Caco-2 (cell line): ENCODE measurements at regions not wholly inside any gene's neighbourhood (a gene's known extent, or its start where the extent isn't known, plus 50 kb on each side); places are given as distances from the start of the nearest gene placed in this dataset.

Source experiments
- BruUV-seq: library from RNA; stranded (reverse); fragments of 400-500 nt; replicated peaks from 2 replicates; lab custom pipeline; 2021; lab: Mats Ljungman, UMichigan
- CTCF ChIA-PET: fragments of 300-600 bp; sonication (Branson Sonifier 250); formaldehyde crosslinking; loops from one replicate; lab custom pipeline; 2022; ENCODE audit warnings: antibody characterized with exemption; lab: Charles Lee
- POLR2A ChIA-PET: fragments of 300-600 bp; sonication (Branson Sonifier 250); formaldehyde crosslinking; loops from one replicate; lab custom pipeline; 2022; ENCODE audit warnings: antibody characterized with exemption; lab: Charles Lee
- DNase-seq, 2 experiments: peaks; one replicate each; pipeline versions ENCODE4 v3.0.0 to v3.0.0-alpha.2; 2020 to 2022
- H3K27me3 ChIP-seq: replicated peaks from 2 replicates; pipeline ENCODE4 v1.6.0; 2011; ENCODE audit warnings: low read length; ENCODE audit not compliant: control insufficient read depth, insufficient read depth
- H3K36me3 ChIP-seq: 2 replicates; pipeline ENCODE4 v1.5.1; 2011; ENCODE audit warnings: low read length; ENCODE audit not compliant: control insufficient read depth, insufficient read depth
- H3K4me1 ChIP-seq: fragments of 250-450 bp; sonication (Bioruptor Pico); 2 replicates; pipeline ENCODE4 v1.5.1; 2020; ENCODE audit warnings: mild to moderate bottlenecking
- H3K4me3 ChIP-seq: 2 replicates; pipeline ENCODE4 v1.5.1; 2011; ENCODE audit warnings: low read depth, mild to moderate bottlenecking, control low read depth, low read length
- H3K9me3 ChIP-seq: fragments of 250-450 bp; sonication (Bioruptor Pico); 2 replicates; pipeline ENCODE4 v1.5.1; 2020; ENCODE audit warnings: mild to moderate bottlenecking, moderate library complexity
- H3K27ac Mint-ChIP-seq: one replicate; pipeline ENCODE4 v1.8.0; 2022; ENCODE audit warnings: mixed read lengths; ENCODE audit not compliant: unreplicated experiment
- H3K27me3 Mint-ChIP-seq: one replicate; pipeline ENCODE4 v1.8.0; 2022; ENCODE audit warnings: mixed read lengths; ENCODE audit not compliant: insufficient read depth, unreplicated experiment
- H3K36me3 Mint-ChIP-seq: one replicate; pipeline ENCODE4 v1.8.0; 2022; ENCODE audit warnings: mild to moderate bottlenecking, mixed read lengths; ENCODE audit not compliant: insufficient read depth, unreplicated experiment
- H3K4me1 Mint-ChIP-seq: one replicate; pipeline ENCODE4 v1.8.0; 2022; ENCODE audit warnings: low read depth, mixed read lengths; ENCODE audit not compliant: unreplicated experiment
- H3K4me3 Mint-ChIP-seq: one replicate; pipeline ENCODE4 v1.8.0; 2022; ENCODE audit warnings: mild to moderate bottlenecking, moderate library complexity, mixed read lengths; ENCODE audit not compliant: unreplicated experiment
- H3K9me3 Mint-ChIP-seq: one replicate; pipeline ENCODE4 v1.8.0; 2022; ENCODE audit warnings: mixed read lengths; ENCODE audit not compliant: unreplicated experiment
- CTCF ChIP-seq, 2 experiments: fragments of 200-600 bp in 1 of 2; IDR thresholded peaks; 1 replicate in 1 of 2; 2 replicates in 1 of 2; pipeline versions ENCODE4 v1.5.1 to v1.8.0; 2011 to 2022; ENCODE audit warnings: antibody characterized with exemption in 1 of 2, control low read depth in 1 of 2, inconsistent platforms in 1 of 2, low read depth in 1 of 2, low read length in 1 of 2, mild to moderate bottlenecking in 1 of 2, moderate library complexity in 1 of 2; ENCODE audit not compliant: insufficient read depth in 1 of 2, severe bottlenecking in 1 of 2, unreplicated experiment in 1 of 2
- intact Hi-C: fragments of 100-400 bp; cut with micrococcal nuclease; formaldehyde crosslinking; loops from one replicate; pipeline ENCODE4 v1.10.0; 2022; ENCODE audit not compliant: unreplicated experiment

- ChIA-PET CTCF (no interaction called here), POLR2A (no interaction called here)
- intact Hi-C loops = loop anchor here (5.0 to 10.0 kb wide), 3 partner anchors 452 to 599 kb away; no protein-coding TSS in a partner anchor
- Mint-ChIP-seq H3K36me3 (no peaks in the 10 kb centered on the region), H3K4me3 (no peak overlapping the region), H3K27me3 (no peaks in the 10 kb centered on the region), H3K9me3 (peaks cover 10% of the 10 kb centered on the region), H3K27ac (no peak overlapping the region), H3K4me1 (peaks cover 20% of the 10 kb centered on the region)
- Histone ChIP-seq H3K9me3 (no peaks in the 10 kb centered on the region), H3K27me3 (no peaks in the 10 kb centered on the region), H3K4me3 (no peak overlapping the region), H3K36me3 (no peaks in the 10 kb centered on the region), H3K4me1 (peaks cover 6% of the 10 kb centered on the region; the same call in 1 of the 2 replicates)
- BruUV-seq = no TSS peak
- no peak for DNase-seq
- TF ChIP-seq CTCF (IDR thresholded peaks at IDR 0.05; ENCODE audit: insufficient read depth in 1 of 2, low read depth in 1 of 2, low read length in 1 of 2, severe bottlenecking in 1 of 2, unreplicated experiment in 1 of 2) = no peak
Observed at GRCh38 chr4:123662827-123663226, 266.2 kb downstream of the SPRY1 start.

- ChIA-PET POLR2A (no interaction called here), CTCF (no interaction called here)
- no peak overlapping the region for H3K4me3 Mint-ChIP-seq
- H3K36me3 ChIP-seq = no peaks in the 10 kb centered on the region
- intact Hi-C loops = loop anchor here (10.0 kb wide), 1 partner anchor 448 kb away; no protein-coding TSS in a partner anchor
- no peaks in the 10 kb centered on the region for H3K36me3 Mint-ChIP-seq
- no peaks in the 10 kb centered on the region for H3K9me3 Mint-ChIP-seq
- H3K27ac Mint-ChIP-seq = no peak overlapping the region
- no peak overlapping the region for H3K4me3 ChIP-seq
- no peaks in the 10 kb centered on the region for H3K27me3 Mint-ChIP-seq
- no peaks in the 10 kb centered on the region for H3K9me3 ChIP-seq
- H3K27me3 ChIP-seq = no peaks in the 10 kb centered on the region
- H3K4me1 ChIP-seq = no peaks in the 10 kb centered on the region
- no peak for DNase-seq
- no TSS peak for BruUV-seq
- TF ChIP-seq CTCF (IDR thresholded peaks at IDR 0.05; ENCODE audit: insufficient read depth in 1 of 2, low read depth in 1 of 2, low read length in 1 of 2, severe bottlenecking in 1 of 2, unreplicated experiment in 1 of 2) = no peak
- H3K4me1 Mint-ChIP-seq = no peaks in the 10 kb centered on the region
Observed at GRCh38 chr4:123666486-123666885, 269.9 kb downstream of the SPRY1 start.

- Histone ChIP-seq H3K9me3 (no peaks in the 10 kb centered on the region), H3K4me3 (no peak overlapping the region), H3K36me3 (no peaks in the 10 kb centered on the region), H3K27me3 (no peaks in the 10 kb centered on the region), H3K4me1 (no peaks in the 10 kb centered on the region)
- Mint-ChIP-seq H3K36me3 (no peaks in the 10 kb centered on the region), H3K4me3 (no peak overlapping the region), H3K27me3 (no peaks in the 10 kb centered on the region), H3K4me1 (no peaks in the 10 kb centered on the region), H3K9me3 (no peaks in the 10 kb centered on the region), H3K27ac (no peak overlapping the region)
- intact Hi-C loops = loop anchor here (10.0 kb wide), 1 partner anchor 447 kb away; no protein-coding TSS in a partner anchor
- ChIA-PET POLR2A (no interaction called here), CTCF (no interaction called here)
- BruUV-seq = no TSS peak
- DNase-seq = no peak
- TF ChIP-seq CTCF (IDR thresholded peaks at IDR 0.05; ENCODE audit: insufficient read depth in 1 of 2, low read depth in 1 of 2, low read length in 1 of 2, severe bottlenecking in 1 of 2, unreplicated experiment in 1 of 2) = no peak
Observed at GRCh38 chr4:123667496-123667895, 270.9 kb downstream of the SPRY1 start.
